ENCODE measurements at regions not wholly inside any gene's neighbourhood (a gene's known extent, or its start where the extent isn't known, plus 50 kb on each side); places are given as distances from the start of the nearest gene placed in this dataset.

- TF ChIP-seq CTCF (optimal IDR thresholded peaks at IDR 0.05 in 1 of 3, IDR thresholded peaks at IDR 0.05 in 1 of 3, conservative IDR thresholded peaks at IDR 0.05 in 1 of 3; ENCODE audit: extremely low read depth in 1 of 3, insufficient read depth in 2 of 3, low read length in 3 of 3) (no peak), EZH2 (IDR thresholded peaks at IDR 0.05; ENCODE audit: low read length) (no peak)
Observed at GRCh38 chr3:30098243-30098642, 508.2 kb upstream of the TGFBR2 start.
